ENCODE measurements at regions not wholly inside any gene's neighbourhood (a gene's known extent, or its start where the extent isn't known, plus 50 kb on each side); places are given as distances from the start of the nearest gene placed in this dataset.

GRCh38 chr6:10320291-10320690 is 94.6 kb downstream of the TFAP2A start:
- DNase-seq (ENCODE audit: low read depth, low spot score) (no peak), FAIRE-seq (no peak)
- dilution Hi-C loops (cut with MboI; ENCODE audit: extremely low pct_ligation_motif_present, low sequenced_read_pairs) = no loop called here

DNA sequence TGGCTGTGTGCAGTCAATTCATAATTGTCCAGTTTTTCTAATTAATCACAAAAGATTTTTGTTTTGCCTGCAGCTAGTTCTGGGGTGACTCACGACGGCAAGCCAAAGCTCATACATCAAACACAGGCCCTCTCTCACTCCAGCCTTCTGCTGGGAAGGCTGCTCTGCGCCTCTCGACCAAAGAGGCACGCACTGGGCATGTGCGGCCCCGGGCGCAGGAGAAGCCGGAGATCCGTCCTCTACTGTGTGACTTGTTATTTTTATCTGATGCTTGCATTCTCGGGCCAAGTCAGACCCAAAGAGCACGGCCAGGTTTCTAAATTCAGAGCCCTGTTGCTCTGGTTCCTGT is 98.5 kb downstream of the TFAP2A start:
- CTCF ChIA-PET = interaction anchor here (0.6 kb wide), 1 partner anchor 109 kb away, joined by 3 read pairs; no protein-coding TSS in a partner anchor
- H2AFZ ChIP-seq (ENCODE audit: low read depth, low read length) = no peak overlapping the region
- DNase-seq (ENCODE audit: low read depth, low spot score) = no peak

More at GRCh38 chr6:10320291-10320690, 94.6 kb downstream of the TFAP2A start:
- Histone ChIP-seq H4K20me1 (replicated peaks; ENCODE audit: control insufficient read depth, extremely low read depth, insufficient read depth, low read length) (no peaks in the 10 kb centered on the region), H3K9me1 (replicated peaks; ENCODE audit: control insufficient read depth, extremely low read depth, insufficient read depth, low read length) (no peaks in the 10 kb centered on the region), H3K9ac (replicated peaks; ENCODE audit: extremely low read depth, insufficient read depth, low read length) (no peak overlapping the region), H2AFZ (ENCODE audit: low read depth, low read length) (no peak overlapping the region), H3K27me3 (ENCODE audit: control insufficient read depth in 2 of 2, insufficient read depth in 2 of 2, low read length in 2 of 2) (no peaks in the 10 kb centered on the region), H3K36me3 (ENCODE audit: control insufficient read depth in 2 of 2, extremely low read depth in 1 of 2, insufficient read depth in 2 of 2, low read length in 2 of 2) (no peaks in the 10 kb centered on the region), H3K4me1 (ENCODE audit: control insufficient read depth, extremely low read depth, insufficient read depth, low read length) (no peaks in the 10 kb centered on the region), H3K4me2 (ENCODE audit: insufficient read depth, low read length) (no peak overlapping the region), H3K27ac (ENCODE audit: insufficient read depth, low read depth, low read length) (no peak overlapping the region), H3K79me2 (ENCODE audit: control insufficient read depth, insufficient read depth, low read length) (no peaks in the 10 kb centered on the region), H3K4me3 (replicated peaks in 1 of 3; ENCODE audit: insufficient read depth in 1 of 3, low read depth in 1 of 3, low read length in 3 of 3) (no peak overlapping the region), H3K9me3 (replicated peaks; ENCODE audit: control insufficient read depth, insufficient read depth, low read length) (peaks cover 2% of the 10 kb centered on the region)
- ChIA-PET CTCF (no interaction called here), POLR2A (no interaction called here)
- TF ChIP-seq CTCF (IDR thresholded peaks at IDR 0.05; ENCODE audit: extremely low read depth in 1 of 2, insufficient read depth in 1 of 2, low read depth in 1 of 2, low read length in 2 of 2) = no peak
- no peak for TF ChIP-seq POLR2AphosphoS5 (IDR thresholded peaks at IDR 0.05; ENCODE audit: insufficient read depth, low read depth, low read length)
- TF ChIP-seq MYC (IDR thresholded peaks at IDR 0.05; ENCODE audit: low read depth, low read length) = no peak
- TF ChIP-seq EZH2 (IDR thresholded peaks at IDR 0.05; ENCODE audit: borderline replicate concordance, low read depth, low read length, severe bottlenecking) = no peak
- intact Hi-C loops (cut with micrococcal nuclease) = no loop called here
- no TSS peak for BruUV-seq (replicated peaks)

More for the DNA sequence above, 98.5 kb downstream of the TFAP2A start:
- Histone ChIP-seq H3K9me1 (replicated peaks; ENCODE audit: control insufficient read depth, extremely low read depth, insufficient read depth, low read length) (no peaks in the 10 kb centered on the region), H4K20me1 (replicated peaks; ENCODE audit: control insufficient read depth, extremely low read depth, insufficient read depth, low read length) (no peaks in the 10 kb centered on the region), H3K27ac (ENCODE audit: insufficient read depth, low read depth, low read length) (no peak overlapping the region), H3K36me3 (ENCODE audit: control insufficient read depth in 2 of 2, extremely low read depth in 1 of 2, insufficient read depth in 2 of 2, low read length in 2 of 2) (no peaks in the 10 kb centered on the region), H3K27me3 (ENCODE audit: control insufficient read depth in 2 of 2, insufficient read depth in 2 of 2, low read length in 2 of 2) (no peaks in the 10 kb centered on the region), H3K9me3 (replicated peaks; ENCODE audit: control insufficient read depth, insufficient read depth, low read length) (peaks cover 2% of the 10 kb centered on the region), H3K4me3 (replicated peaks in 1 of 3; ENCODE audit: insufficient read depth in 1 of 3, low read depth in 1 of 3, low read length in 3 of 3) (no peak overlapping the region), H3K9ac (replicated peaks; ENCODE audit: extremely low read depth, insufficient read depth, low read length) (no peak overlapping the region), H3K4me1 (ENCODE audit: control insufficient read depth, extremely low read depth, insufficient read depth, low read length) (no peaks in the 10 kb centered on the region), H3K79me2 (ENCODE audit: control insufficient read depth, insufficient read depth, low read length) (no peaks in the 10 kb centered on the region), H3K4me2 (ENCODE audit: insufficient read depth, low read length) (no peak overlapping the region)
- intact Hi-C loops (cut with micrococcal nuclease) = no loop called here
- no TSS peak for BruUV-seq (replicated peaks)
- POLR2A ChIA-PET = no interaction called here
- FAIRE-seq = no peak
- dilution Hi-C loops (cut with MboI; ENCODE audit: extremely low pct_ligation_motif_present, low sequenced_read_pairs) = no loop called here
- TF ChIP-seq POLR2AphosphoS5 (IDR thresholded peaks at IDR 0.05; ENCODE audit: insufficient read depth, low read depth, low read length) (no peak), JUN (IDR thresholded peaks at IDR 0.05; ENCODE audit: borderline replicate concordance, insufficient read depth, insufficient read length, low read depth) (no peak), GATA2 (IDR thresholded peaks at IDR 0.05; ENCODE audit: insufficient read depth, insufficient read length, low read depth, low read length) (no peak), POLR2A (IDR thresholded peaks at IDR 0.05; ENCODE audit: low read depth, low read length) (no peak), FOS (IDR thresholded peaks at IDR 0.05; ENCODE audit: borderline replicate concordance, insufficient read depth, low read length) (no peak), EZH2 (IDR thresholded peaks at IDR 0.05; ENCODE audit: borderline replicate concordance, low read depth, low read length, severe bottlenecking) (no peak), MAX (IDR thresholded peaks at IDR 0.05; ENCODE audit: insufficient read depth, insufficient read length) (no peak), CTCF (IDR thresholded peaks at IDR 0.05; ENCODE audit: extremely low read depth in 1 of 2, insufficient read depth in 1 of 2, low read depth in 1 of 2, low read length in 2 of 2) (no peak), MYC (IDR thresholded peaks at IDR 0.05; ENCODE audit: low read depth, low read length) (no peak)
